ENCODE measurements at regions not wholly inside any gene's neighbourhood (a gene's known extent, or its start where the extent isn't known, plus 50 kb on each side); places are given as distances from the start of the nearest gene placed in this dataset.

DNA sequence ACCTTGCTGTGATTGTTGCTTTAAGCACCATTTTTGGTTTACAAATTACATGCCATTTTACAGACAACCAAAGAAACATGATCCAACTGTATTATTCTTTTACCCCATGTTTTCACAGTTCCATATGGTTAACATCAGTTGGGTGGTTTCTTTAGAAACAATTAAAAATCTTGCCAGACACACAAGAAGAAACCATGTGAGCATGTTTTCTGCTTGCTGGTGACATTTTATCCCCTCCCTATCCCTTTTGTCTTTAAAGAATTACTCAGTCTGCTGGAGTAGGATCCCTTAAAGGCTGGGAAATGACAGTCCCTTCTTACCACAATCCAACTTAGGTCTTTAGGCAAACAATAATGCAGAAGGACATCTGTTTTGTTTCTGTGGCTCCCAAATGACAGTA lies 121.8 kb upstream of the PLXNC1 start:
- Histone ChIP-seq H3K36me3 (ENCODE audit: insufficient read depth, low read length) (no peaks in the 10 kb centered on the region), H3K79me2 (ENCODE audit: insufficient read depth, low read length) (no peaks in the 10 kb centered on the region), H3K9me2 (ENCODE audit: low read depth, low read length) (no peaks in the 10 kb centered on the region), H3K4me3 (ENCODE audit: low read depth, low read length, poor library complexity, severe bottlenecking) (no peak overlapping the region), H4K20me1 (ENCODE audit: insufficient read depth, low read length) (no peaks in the 10 kb centered on the region), H3K27ac (ENCODE audit: low read depth, low read length, poor library complexity, severe bottlenecking) (no peak overlapping the region), H3K9me3 (ENCODE audit: low read length) (no peaks in the 10 kb centered on the region), H3K27me3 (ENCODE audit: insufficient read depth, low read length) (no peaks in the 10 kb centered on the region), H3K4me2 (ENCODE audit: low read length) (no peak overlapping the region), H3K9ac (ENCODE audit: low read length) (no peak overlapping the region), H2AFZ (ENCODE audit: low read length) (no peak overlapping the region), H3F3A (ENCODE audit: insufficient read depth, low read length) (no peaks in the 10 kb centered on the region), H3K4me1 (ENCODE audit: insufficient read depth, low read length, severe bottlenecking) (no peaks in the 10 kb centered on the region)
- TF ChIP-seq EZH2 (IDR thresholded peaks at IDR 0.05; ENCODE audit: borderline replicate concordance, low read length) (no peak), CTCF (IDR thresholded peaks at IDR 0.05; ENCODE audit: low read length) (no peak)

DNA sequence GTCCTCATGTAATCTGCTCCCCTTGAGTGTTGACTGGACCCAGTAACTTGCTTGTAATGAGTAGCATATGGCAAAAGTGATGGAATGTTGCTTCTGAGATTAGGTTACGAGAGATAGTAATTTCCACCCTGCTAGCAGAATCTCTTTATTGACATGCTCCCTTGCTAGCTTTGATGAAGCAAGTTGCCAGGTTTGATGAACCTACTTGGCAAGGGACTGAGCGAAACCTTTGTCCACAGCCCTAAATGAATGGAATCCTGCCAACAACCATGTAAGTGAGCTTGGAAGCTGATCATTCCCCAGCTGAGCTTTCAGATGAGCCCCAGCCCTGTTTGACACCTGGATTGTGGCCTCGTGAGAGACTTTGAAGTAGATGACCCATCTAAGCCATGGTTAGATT lies 120.8 kb upstream of the PLXNC1 start:
- no peaks in the 10 kb centered on the region for H3K4me1 ChIP-seq (ENCODE audit: insufficient read depth, low read length, severe bottlenecking)
- H3K4me2 ChIP-seq (ENCODE audit: low read length): no peak overlapping the region
- no peak overlapping the region for H3K27ac ChIP-seq (ENCODE audit: low read depth, low read length, poor library complexity, severe bottlenecking)
- H3K27me3 ChIP-seq (ENCODE audit: insufficient read depth, low read length): no peaks in the 10 kb centered on the region
- no peak overlapping the region for H2AFZ ChIP-seq (ENCODE audit: low read length)
- no peaks in the 10 kb centered on the region for H3F3A ChIP-seq (ENCODE audit: insufficient read depth, low read length)
- H4K20me1 ChIP-seq (ENCODE audit: insufficient read depth, low read length): no peaks in the 10 kb centered on the region
- H3K9me3 ChIP-seq (ENCODE audit: low read length): no peaks in the 10 kb centered on the region
- TF ChIP-seq CTCF (IDR thresholded peaks at IDR 0.05; ENCODE audit: low read length) (no peak), EZH2 (IDR thresholded peaks at IDR 0.05; ENCODE audit: borderline replicate concordance, low read length) (no peak)
- H3K36me3 ChIP-seq (ENCODE audit: insufficient read depth, low read length): no peaks in the 10 kb centered on the region
- H3K9ac ChIP-seq (ENCODE audit: low read length): no peak overlapping the region
- no peaks in the 10 kb centered on the region for H3K9me2 ChIP-seq (ENCODE audit: low read depth, low read length)
- H3K4me3 ChIP-seq (ENCODE audit: low read depth, low read length, poor library complexity, severe bottlenecking): no peak overlapping the region
- no peaks in the 10 kb centered on the region for H3K79me2 ChIP-seq (ENCODE audit: insufficient read depth, low read length)

- H3F3A ChIP-seq (ENCODE audit: insufficient read depth, low read length): no peaks in the 10 kb centered on the region
- H3K79me2 ChIP-seq (ENCODE audit: insufficient read depth, low read length): no peaks in the 10 kb centered on the region
- TF ChIP-seq CTCF (IDR thresholded peaks at IDR 0.05; ENCODE audit: low read length): no peak
- no peak for TF ChIP-seq EZH2 (IDR thresholded peaks at IDR 0.05; ENCODE audit: borderline replicate concordance, low read length)
- H3K9me3 ChIP-seq (ENCODE audit: low read length): no peaks in the 10 kb centered on the region
- H3K36me3 ChIP-seq (ENCODE audit: insufficient read depth, low read length): no peaks in the 10 kb centered on the region
- H3K4me3 ChIP-seq (ENCODE audit: low read depth, low read length, poor library complexity, severe bottlenecking): no peak overlapping the region
- no peak overlapping the region for H2AFZ ChIP-seq (ENCODE audit: low read length)
- no peaks in the 10 kb centered on the region for H3K27me3 ChIP-seq (ENCODE audit: insufficient read depth, low read length)
- no peaks in the 10 kb centered on the region for H4K20me1 ChIP-seq (ENCODE audit: insufficient read depth, low read length)
- no peak overlapping the region for H3K9ac ChIP-seq (ENCODE audit: low read length)
- H3K27ac ChIP-seq (ENCODE audit: low read depth, low read length, poor library complexity, severe bottlenecking): no peak overlapping the region
- no peaks in the 10 kb centered on the region for H3K9me2 ChIP-seq (ENCODE audit: low read depth, low read length)
- no peak overlapping the region for H3K4me2 ChIP-seq (ENCODE audit: low read length)
- no peaks in the 10 kb centered on the region for H3K4me1 ChIP-seq (ENCODE audit: insufficient read depth, low read length, severe bottlenecking)
Measured at GRCh38 chr12:94031763-94032162, 116.6 kb upstream of the PLXNC1 start.
